Osteocyte (in vitro differentiated cells): ENCODE measurements at regions not wholly inside any gene's neighbourhood (a gene's known extent, or its start where the extent isn't known, plus 50 kb on each side); places are given as distances from the start of the nearest gene placed in this dataset.
A peak's percentile ranks its signal among the peaks of the same experiment; 100 is the strongest.

Source experiments
- DNase-seq: peaks from one replicate; pipeline ENCODE4 v3.0.0; 2021; ENCODE audit warnings: mixed read lengths; ENCODE audit not compliant: unreplicated experiment; ENCODE audit errors: extremely low spot score
- H3K27ac Mint-ChIP-seq: one replicate; pipeline ENCODE4 v1.8.0; 2021; ENCODE audit warnings: mild to moderate bottlenecking, mixed read lengths; ENCODE audit not compliant: unreplicated experiment
- H3K27me3 Mint-ChIP-seq: one replicate; pipeline ENCODE4 v1.8.0; 2021; ENCODE audit warnings: mixed read lengths; ENCODE audit not compliant: unreplicated experiment
- H3K36me3 Mint-ChIP-seq: one replicate; pipeline ENCODE4 v1.8.0; 2021; ENCODE audit warnings: mixed read lengths; ENCODE audit not compliant: unreplicated experiment
- H3K4me1 Mint-ChIP-seq: one replicate; pipeline ENCODE4 v1.8.0; 2021; ENCODE audit warnings: mixed read lengths; ENCODE audit not compliant: unreplicated experiment
- H3K4me3 Mint-ChIP-seq: one replicate; pipeline ENCODE4 v1.8.0; 2021; ENCODE audit warnings: mild to moderate bottlenecking, moderate library complexity, mixed read lengths; ENCODE audit not compliant: unreplicated experiment
- H3K9me3 Mint-ChIP-seq: one replicate; pipeline ENCODE4 v1.8.0; 2021; ENCODE audit warnings: mixed read lengths; ENCODE audit not compliant: unreplicated experiment
- TF ChIP-seq, protein P1 (sequence below): fragments of 200-600 bp; sonication (generic); IDR thresholded peaks from 2 replicates; pipeline ENCODE4 v1.5.0; 2021; ENCODE audit warnings: antibody characterized with exemption, mild to moderate bottlenecking, moderate library complexity

- peaks cover 7% of the 10 kb centered on the region for H3K4me1 Mint-ChIP-seq
Measured at GRCh38 chr20:51884561-51884960, 82.2 kb upstream of the SALL4 start.

DNA sequence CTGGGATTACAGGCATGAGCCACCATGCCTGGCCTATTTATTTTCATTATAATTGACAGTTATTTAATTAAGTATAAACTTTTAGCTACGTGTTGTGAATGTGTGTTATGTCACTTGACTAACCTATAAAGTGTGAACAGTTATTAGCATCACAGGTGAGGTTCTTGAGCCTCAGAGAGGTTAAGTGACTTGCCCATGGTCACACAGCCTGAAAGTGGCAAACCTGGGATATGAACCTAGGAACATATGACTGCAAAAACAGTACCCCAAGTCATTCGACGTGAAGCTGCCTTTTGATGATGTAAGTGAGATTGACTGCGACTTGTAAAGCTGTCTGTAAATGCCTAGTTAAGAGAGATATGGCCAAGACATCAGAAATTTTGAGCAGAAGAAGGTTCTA, 77.9 kb upstream of the SALL4 start:
- no peak for DNase-seq
- no peak overlapping the region for H3K4me3 Mint-ChIP-seq
- TF ChIP-seq, protein P1, sequence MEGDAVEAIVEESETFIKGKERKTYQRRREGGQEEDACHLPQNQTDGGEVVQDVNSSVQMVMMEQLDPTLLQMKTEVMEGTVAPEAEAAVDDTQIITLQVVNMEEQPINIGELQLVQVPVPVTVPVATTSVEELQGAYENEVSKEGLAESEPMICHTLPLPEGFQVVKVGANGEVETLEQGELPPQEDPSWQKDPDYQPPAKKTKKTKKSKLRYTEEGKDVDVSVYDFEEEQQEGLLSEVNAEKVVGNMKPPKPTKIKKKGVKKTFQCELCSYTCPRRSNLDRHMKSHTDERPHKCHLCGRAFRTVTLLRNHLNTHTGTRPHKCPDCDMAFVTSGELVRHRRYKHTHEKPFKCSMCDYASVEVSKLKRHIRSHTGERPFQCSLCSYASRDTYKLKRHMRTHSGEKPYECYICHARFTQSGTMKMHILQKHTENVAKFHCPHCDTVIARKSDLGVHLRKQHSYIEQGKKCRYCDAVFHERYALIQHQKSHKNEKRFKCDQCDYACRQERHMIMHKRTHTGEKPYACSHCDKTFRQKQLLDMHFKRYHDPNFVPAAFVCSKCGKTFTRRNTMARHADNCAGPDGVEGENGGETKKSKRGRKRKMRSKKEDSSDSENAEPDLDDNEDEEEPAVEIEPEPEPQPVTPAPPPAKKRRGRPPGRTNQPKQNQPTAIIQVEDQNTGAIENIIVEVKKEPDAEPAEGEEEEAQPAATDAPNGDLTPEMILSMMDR, result no peak
- peaks cover 10% of the 10 kb centered on the region for H3K4me1 Mint-ChIP-seq
- H3K9me3 Mint-ChIP-seq, result no peaks in the 10 kb centered on the region
- H3K27me3 Mint-ChIP-seq, result no peaks in the 10 kb centered on the region
- no peak overlapping the region for H3K27ac Mint-ChIP-seq
- no peaks in the 10 kb centered on the region for H3K36me3 Mint-ChIP-seq

More at GRCh38 chr20:51884561-51884960, 82.2 kb upstream of the SALL4 start:
- TF ChIP-seq, protein P1, result no peak
- H3K9me3 Mint-ChIP-seq, result no peaks in the 10 kb centered on the region
- no peaks in the 10 kb centered on the region for H3K27me3 Mint-ChIP-seq
- no peak for DNase-seq
- no peaks in the 10 kb centered on the region for H3K36me3 Mint-ChIP-seq
- no peak overlapping the region for H3K27ac Mint-ChIP-seq
- no peak overlapping the region for H3K4me3 Mint-ChIP-seq

DNA sequence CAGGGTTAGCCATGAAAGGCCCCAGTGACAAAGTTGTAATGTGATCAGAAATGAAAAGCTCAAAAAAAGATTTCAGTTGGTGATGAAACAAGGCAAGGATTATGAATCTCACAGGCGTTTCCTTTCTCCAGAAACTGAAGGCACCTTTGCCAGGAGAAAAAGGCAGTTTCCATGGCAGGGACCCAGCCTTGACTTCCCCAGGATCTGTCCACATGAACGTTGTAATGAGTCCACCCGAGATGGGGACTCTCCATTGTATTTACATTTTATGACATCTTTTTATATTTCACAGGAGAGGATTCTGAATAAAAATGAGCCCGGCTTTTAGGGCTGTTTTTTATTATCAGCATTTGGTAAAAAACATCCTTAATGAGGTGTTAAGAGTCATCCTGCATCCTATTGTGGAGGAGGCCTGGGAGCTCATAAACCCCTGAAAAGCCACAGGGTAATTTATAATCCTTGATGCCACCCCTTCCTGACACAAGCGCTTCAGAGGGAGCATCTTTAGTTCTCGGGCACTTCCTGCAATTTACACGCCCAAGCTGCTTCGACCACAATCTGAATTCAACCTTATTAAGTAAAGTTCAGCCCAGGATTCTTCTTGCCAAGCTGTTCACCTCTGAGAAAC, 74.1 kb upstream of the SALL4 start:
- Mint-ChIP-seq H3K27ac (peak overlapping the region; percentile 27), H3K4me1 (peaks cover 10% of the 10 kb centered on the region), H3K4me3 (no peak overlapping the region), H3K27me3 (no peaks in the 10 kb centered on the region), H3K9me3 (no peaks in the 10 kb centered on the region), H3K36me3 (no peaks in the 10 kb centered on the region)
- DNase-seq, result no peak
- TF ChIP-seq, protein P1, result no peak

DNA sequence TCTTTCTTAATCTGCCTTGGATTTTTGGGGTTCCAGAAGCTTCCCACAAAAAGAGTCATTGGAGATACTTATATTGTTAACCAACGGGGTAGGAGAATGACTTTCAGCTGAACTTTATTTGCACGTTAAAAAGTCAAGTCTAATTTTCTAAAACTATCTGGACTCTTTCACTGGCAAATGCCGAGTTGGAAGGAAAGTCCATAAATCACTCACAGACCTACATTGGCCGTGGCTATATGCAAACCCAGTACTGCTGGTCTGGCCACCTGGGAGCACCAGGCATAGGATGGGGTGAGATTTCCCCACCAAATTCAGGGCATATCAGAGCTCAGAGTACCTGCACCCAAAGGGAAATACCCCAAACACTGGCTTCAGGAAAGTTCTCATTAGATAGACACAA, 71.3 kb upstream of the SALL4 start:
- Mint-ChIP-seq H3K4me1 (peaks cover 10% of the 10 kb centered on the region), H3K4me3 (no peak overlapping the region), H3K9me3 (no peaks in the 10 kb centered on the region), H3K27ac (no peak overlapping the region), H3K27me3 (no peaks in the 10 kb centered on the region), H3K36me3 (no peaks in the 10 kb centered on the region)
- TF ChIP-seq, protein P1, result no peak
- DNase-seq, result no peak

DNA sequence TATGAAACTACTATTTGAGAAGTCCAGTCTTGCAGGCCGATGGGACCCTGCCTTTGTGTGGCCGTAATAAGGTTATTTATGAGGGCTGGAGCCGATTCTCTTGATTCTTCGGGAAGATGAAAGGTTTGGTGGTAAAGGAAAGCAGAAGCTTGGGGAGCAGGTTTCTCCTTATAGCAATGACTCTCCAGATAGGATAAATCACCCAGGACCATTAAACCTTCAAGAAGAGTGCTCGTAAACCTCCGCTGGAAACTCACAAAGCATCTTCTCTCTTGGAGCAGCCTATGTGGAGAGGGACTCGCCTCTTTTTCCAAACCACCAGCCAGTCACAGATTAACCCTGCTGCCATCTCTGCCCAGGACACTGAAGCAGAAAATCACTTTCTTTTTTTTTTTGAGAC, 69.6 kb upstream of the SALL4 start:
- no peak overlapping the region for H3K4me3 Mint-ChIP-seq
- peaks cover 7% of the 10 kb centered on the region for H3K4me1 Mint-ChIP-seq
- no peak overlapping the region for H3K27ac Mint-ChIP-seq
- TF ChIP-seq, protein P1, result no peak
- no peaks in the 10 kb centered on the region for H3K9me3 Mint-ChIP-seq
- H3K27me3 Mint-ChIP-seq, result no peaks in the 10 kb centered on the region
- DNase-seq, result no peak
- no peaks in the 10 kb centered on the region for H3K36me3 Mint-ChIP-seq
